Astrocyte of the cerebellum (primary cell): ENCODE measurements at regions not wholly inside any gene's neighbourhood (a gene's known extent, or its start where the extent isn't known, plus 50 kb on each side); places are given as distances from the start of the nearest gene placed in this dataset.

Experiments
- DNase-seq: peaks from one replicate; pipeline ENCODE4 v3.0.0-alpha.2; 2011; ENCODE audit warnings: low read depth
- H3K4me3 ChIP-seq: 2 replicates; pipeline ENCODE4 v1.5.1; 2011; ENCODE audit warnings: mild to moderate bottlenecking, low read depth, low read length, moderate library complexity
- in situ Hi-C: cut with HindIII; loops from 2 replicates; pipeline ENCODE4 v1.10.0; 2017; ENCODE audit warnings: low sequenced_read_pairs
- TF ChIP-seq, protein P1 (sequence below): IDR thresholded peaks from 2 replicates; pipeline ENCODE4 v1.5.1; 2012; ENCODE audit warnings: low read length, low read depth, moderate library complexity, mild to moderate bottlenecking; ENCODE audit errors: missing control alignments

DNA sequence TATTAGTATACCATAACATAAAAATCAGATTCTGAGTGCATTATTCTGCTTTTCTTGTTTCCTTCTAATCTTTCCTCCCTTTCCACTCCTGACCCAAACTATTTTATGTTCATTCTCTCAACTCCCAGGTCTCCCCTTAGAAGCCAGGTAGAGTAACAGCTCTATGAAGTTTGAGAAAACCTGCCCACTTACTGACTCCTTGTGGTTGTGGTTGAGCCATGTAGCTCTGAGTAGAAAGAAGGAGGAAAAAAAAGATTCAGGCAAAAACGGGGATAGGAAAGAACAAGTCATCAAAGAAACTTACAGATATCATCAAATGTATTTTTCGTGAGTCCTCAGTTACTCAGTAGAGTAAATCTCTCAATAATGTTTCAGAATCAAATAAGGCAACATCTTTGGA, 216.7 kb downstream of the PMP22 start:
- no peak overlapping the region for H3K4me3 ChIP-seq
- TF ChIP-seq, protein P1, sequence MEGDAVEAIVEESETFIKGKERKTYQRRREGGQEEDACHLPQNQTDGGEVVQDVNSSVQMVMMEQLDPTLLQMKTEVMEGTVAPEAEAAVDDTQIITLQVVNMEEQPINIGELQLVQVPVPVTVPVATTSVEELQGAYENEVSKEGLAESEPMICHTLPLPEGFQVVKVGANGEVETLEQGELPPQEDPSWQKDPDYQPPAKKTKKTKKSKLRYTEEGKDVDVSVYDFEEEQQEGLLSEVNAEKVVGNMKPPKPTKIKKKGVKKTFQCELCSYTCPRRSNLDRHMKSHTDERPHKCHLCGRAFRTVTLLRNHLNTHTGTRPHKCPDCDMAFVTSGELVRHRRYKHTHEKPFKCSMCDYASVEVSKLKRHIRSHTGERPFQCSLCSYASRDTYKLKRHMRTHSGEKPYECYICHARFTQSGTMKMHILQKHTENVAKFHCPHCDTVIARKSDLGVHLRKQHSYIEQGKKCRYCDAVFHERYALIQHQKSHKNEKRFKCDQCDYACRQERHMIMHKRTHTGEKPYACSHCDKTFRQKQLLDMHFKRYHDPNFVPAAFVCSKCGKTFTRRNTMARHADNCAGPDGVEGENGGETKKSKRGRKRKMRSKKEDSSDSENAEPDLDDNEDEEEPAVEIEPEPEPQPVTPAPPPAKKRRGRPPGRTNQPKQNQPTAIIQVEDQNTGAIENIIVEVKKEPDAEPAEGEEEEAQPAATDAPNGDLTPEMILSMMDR: no peak
- in situ Hi-C loops: loop anchor here (5.0 kb wide), 1 partner anchor 34 kb away; no protein-coding TSS in a partner anchor
- DNase-seq: no peak

DNA sequence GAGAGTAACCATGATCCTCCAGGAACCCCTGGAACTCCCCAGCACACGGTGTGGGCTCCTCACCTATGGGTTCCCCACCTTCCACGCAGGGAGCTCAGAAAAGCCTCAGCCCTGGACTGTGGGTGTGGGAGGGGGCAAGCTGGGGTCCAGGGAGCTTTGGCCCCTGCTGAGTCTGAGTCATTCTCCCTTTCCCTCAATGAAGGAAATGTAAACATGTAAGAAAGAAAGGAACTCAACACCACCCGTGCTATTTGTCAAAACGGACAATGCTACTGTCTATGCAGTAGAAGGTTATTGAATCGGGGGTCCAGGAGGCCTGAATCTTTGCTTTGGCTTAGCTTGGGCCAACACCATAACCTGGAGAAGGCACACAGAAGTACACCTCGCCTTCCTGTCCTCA, 222.8 kb downstream of the PMP22 start:
- no peak overlapping the region for H3K4me3 ChIP-seq
- no peak for DNase-seq
- TF ChIP-seq, protein P1: no peak
- in situ Hi-C loops: no loop called here

DNA sequence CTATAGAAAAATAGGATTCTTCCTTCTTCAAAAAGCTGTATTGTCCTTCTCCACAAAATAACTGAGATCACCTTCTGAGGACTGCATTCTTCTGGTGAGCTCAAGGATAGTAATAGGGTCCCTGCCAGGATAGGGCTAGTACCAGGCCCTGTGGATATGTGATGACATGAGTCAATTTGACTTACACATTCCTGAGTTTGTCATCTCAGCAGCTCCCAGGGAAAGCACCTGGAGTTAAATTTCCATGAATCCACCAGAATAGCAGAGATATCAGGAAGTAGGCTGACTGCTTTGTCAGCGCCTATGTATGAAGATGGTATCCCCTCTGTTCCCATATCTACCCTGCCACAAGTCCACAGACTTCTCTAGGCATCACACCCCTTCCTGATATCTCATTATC, 225.8 kb downstream of the PMP22 start:
- in situ Hi-C loops: no loop called here
- TF ChIP-seq, protein P1: no peak

DNA sequence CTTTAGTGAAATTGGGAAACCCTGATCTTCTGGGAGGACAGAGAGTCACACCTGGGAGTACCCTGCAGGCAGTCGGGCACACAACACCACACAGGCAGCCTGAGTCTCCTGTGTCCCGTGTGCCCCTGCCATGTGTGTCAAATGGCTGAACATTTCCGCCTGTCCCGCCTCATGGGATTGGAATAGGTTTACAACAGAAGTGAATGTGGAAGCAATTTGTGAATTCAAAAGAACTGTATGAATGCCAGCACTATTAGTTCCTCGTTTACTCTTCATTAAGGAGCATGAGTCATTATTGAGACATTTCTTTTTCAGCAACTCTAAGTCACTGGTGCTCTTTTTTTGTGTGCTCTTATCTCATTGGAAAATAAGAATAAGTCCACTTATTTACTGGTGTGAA, 226.5 kb downstream of the PMP22 start:
- TF ChIP-seq, protein P1: no peak
- in situ Hi-C loops: no loop called here
- DNase-seq: no peak
- no peak overlapping the region for H3K4me3 ChIP-seq

More for the DNA sequence above, 225.8 kb downstream of the PMP22 start:
- DNase-seq: no peak
- H3K4me3 ChIP-seq: no peak overlapping the region

DNA sequence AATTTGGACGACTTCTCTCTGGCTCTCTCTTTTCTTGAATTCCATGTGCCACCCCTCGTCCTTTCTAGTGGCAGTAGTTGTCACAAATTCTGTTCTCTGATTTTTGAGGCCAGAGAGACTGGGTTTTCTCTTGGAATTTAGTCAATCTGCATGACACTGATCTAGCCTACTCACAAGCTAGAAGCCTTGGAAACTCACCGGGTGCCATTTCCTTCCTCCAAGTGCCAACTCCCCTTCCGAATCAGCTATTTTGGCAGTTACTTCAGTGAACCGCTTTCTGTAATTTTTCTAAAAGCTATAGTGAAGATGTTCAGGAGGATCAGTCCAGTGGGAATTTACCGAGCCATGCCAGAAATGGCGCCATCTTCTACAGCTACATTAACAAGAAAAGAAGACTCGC, 228.9 kb downstream of the PMP22 start:
- TF ChIP-seq, protein P1: no peak

GRCh38 chr17:15031975-15032374, 233.2 kb downstream of the PMP22 start:
- H3K4me3 ChIP-seq: no peak overlapping the region
- in situ Hi-C loops: no loop called here
- TF ChIP-seq, protein P1: no peak
- DNase-seq: no peak

More for the DNA sequence above, 228.9 kb downstream of the PMP22 start:
- no peak for DNase-seq
- in situ Hi-C loops: no loop called here
- H3K4me3 ChIP-seq: no peak overlapping the region

GRCh38 chr17:15029469-15029868, 235.7 kb downstream of the PMP22 start:
- in situ Hi-C loops: no loop called here
- DNase-seq: no peak
- TF ChIP-seq, protein P1: no peak

More at GRCh38 chr17:15029469-15029868, 235.7 kb downstream of the PMP22 start:
- H3K4me3 ChIP-seq: no peak overlapping the region
